Fibroblast of pulmonary artery (primary cell): ENCODE measurements at regions not wholly inside any gene's neighbourhood (a gene's known extent, or its start where the extent isn't known, plus 50 kb on each side); places are given as distances from the start of the nearest gene placed in this dataset.

ENCODE experiments used
- DNase-seq: peaks from one replicate; pipeline ENCODE4 v3.0.0-alpha.2; 2010; ENCODE audit warnings: low read depth
- H3K4me3 ChIP-seq: replicated peaks from 2 replicates; pipeline ENCODE4 v1.5.1; 2011; ENCODE audit warnings: low read depth, mild to moderate bottlenecking, control low read depth, low read length, moderate library complexity
- CTCF ChIP-seq: IDR thresholded peaks from 2 replicates; pipeline ENCODE4 v1.5.1; 2011; ENCODE audit warnings: mild to moderate bottlenecking, control low read depth, low read length, inconsistent platforms; ENCODE audit errors: missing control alignments

DNA sequence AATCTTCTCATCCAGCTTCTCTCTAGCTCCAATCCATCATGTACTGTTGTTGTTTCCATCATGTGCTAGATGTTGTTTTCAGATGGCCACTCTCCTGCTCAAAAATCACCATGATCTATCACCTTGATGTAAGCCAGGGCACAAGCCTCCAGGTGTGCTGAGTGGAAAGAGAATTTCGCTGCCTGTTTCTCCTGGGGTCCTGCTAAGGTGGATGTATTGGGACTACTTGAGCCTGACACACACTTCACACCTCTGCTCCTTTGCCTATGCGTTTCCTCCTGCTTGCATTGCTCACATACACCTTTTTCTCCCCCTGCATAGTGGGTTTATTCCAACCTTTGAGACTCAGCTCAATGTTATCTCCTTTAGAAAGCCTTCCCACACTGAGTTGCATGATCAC is 287.6 kb downstream of the CYRIA start:
- H3K4me3 ChIP-seq, result no peak overlapping the region
- DNase-seq, result no peak
- TF ChIP-seq CTCF, result no peak

DNA sequence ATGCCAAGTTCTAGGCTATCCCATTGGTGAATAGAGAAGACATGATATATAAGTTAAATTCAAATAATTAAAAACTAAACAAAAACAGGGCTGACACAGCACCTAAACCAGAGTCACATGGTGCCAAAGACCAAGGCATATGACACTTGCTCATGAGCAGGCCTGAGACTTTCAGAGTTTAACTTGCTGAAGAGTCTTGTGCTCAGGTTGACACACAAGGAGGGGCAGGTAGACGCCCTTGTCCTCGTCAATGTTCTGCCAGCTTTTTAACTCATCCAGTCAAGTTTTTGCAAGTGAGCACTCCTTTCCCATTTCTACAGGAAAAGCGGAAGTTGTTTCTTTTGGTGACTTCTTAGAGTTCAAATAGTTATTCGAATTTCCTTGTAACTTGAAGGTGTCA is 289.7 kb downstream of the CYRIA start:
- no peak for TF ChIP-seq CTCF
- DNase-seq, result no peak
- H3K4me3 ChIP-seq, result no peak overlapping the region

- H3K4me3 ChIP-seq, result no peak overlapping the region
- no peak for TF ChIP-seq CTCF
Measured at GRCh38 chr2:16375351-16375750, 290.3 kb downstream of the CYRIA start.

DNA sequence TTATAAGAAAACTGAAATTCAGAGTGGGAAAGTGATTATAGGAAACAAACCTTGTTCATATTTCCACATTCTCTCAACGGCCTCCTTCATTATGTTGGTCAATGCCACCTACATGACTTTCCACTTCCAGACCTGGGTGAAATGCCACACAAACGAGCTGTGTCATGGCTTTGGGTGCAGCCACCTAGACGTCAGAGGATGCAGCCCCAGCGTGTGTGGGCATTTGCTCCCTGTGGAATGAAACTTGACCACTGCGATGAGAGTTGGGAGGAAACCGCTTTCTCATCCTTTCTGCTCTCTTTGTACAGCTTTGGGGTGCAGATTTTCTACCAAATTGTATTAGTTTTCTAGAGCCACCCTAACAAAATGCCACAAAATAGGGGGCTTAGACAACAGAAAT is 291.0 kb downstream of the CYRIA start:
- DNase-seq, result no peak
- no peak overlapping the region for H3K4me3 ChIP-seq
- no peak for TF ChIP-seq CTCF

More at GRCh38 chr2:16375351-16375750, 290.3 kb downstream of the CYRIA start:
- no peak for DNase-seq

GRCh38 chr2:16373341-16373740 is 292.3 kb downstream of the CYRIA start:
- DNase-seq, result no peak
- TF ChIP-seq CTCF, result no peak

GRCh38 chr2:16371751-16372150 is 293.9 kb downstream of the CYRIA start:
- no peak overlapping the region for H3K4me3 ChIP-seq
- DNase-seq, result no peak
- no peak for TF ChIP-seq CTCF

More at GRCh38 chr2:16373341-16373740, 292.3 kb downstream of the CYRIA start:
- H3K4me3 ChIP-seq, result no peak overlapping the region

- H3K4me3 ChIP-seq, result no peak overlapping the region
- DNase-seq, result no peak
- no peak for TF ChIP-seq CTCF
Measured at GRCh38 chr2:16368951-16369350, 296.7 kb downstream of the CYRIA start.
